Smooth muscle cell (in vitro differentiated cells): ENCODE measurements at regions not wholly inside any gene's neighbourhood (a gene's known extent, or its start where the extent isn't known, plus 50 kb on each side); places are given as distances from the start of the nearest gene placed in this dataset.
"Not testable (repeated sequence)": the region's sequence is repeated elsewhere in the genome, so short reads cannot be mapped to it uniquely, and the experiment has no call there.

Experiments used
- DNase-seq: peaks from one replicate; lab custom pipeline; 2025; ENCODE audit not compliant: unreplicated experiment; lab: John Stamatoyannopoulos, UW
- H2AFZ ChIP-seq: fragments of 200-600 bp; sonication (generic); 2 replicates; pipeline ENCODE4 v1.6.0; 2016; ENCODE audit warnings: antibody characterized with exemption, low read depth, mild to moderate bottlenecking
- H3F3A ChIP-seq: fragments of 200-600 bp; sonication (generic); 2 replicates; pipeline ENCODE4 v1.6.0; 2017; ENCODE audit warnings: antibody characterized with exemption, low read depth
- H3K27ac ChIP-seq: fragments of 200-600 bp; sonication (generic); 2 replicates; pipeline ENCODE4 v1.5.1; 2016; ENCODE audit warnings: low read depth, mild to moderate bottlenecking
- H3K27me3 ChIP-seq: fragments of 200-600 bp; sonication (generic); 2 replicates; pipeline ENCODE4 v1.6.1; 2016; ENCODE audit warnings: low read depth, mild to moderate bottlenecking
- H3K36me3 ChIP-seq: fragments of 200-600 bp; sonication (generic); 2 replicates; pipeline ENCODE4 v1.5.1; 2016; ENCODE audit warnings: low read depth
- H3K4me1 ChIP-seq: fragments of 200-600 bp; sonication (generic); 2 replicates; pipeline ENCODE4 v1.5.1; 2016; ENCODE audit warnings: low read depth
- H3K4me2 ChIP-seq: fragments of 200-600 bp; sonication (generic); 2 replicates; pipeline ENCODE4 v1.6.0; 2016; ENCODE audit warnings: mild to moderate bottlenecking
- H3K4me3 ChIP-seq: fragments of 200-600 bp; sonication (generic); 2 replicates; pipeline ENCODE4 v1.5.1; 2016; ENCODE audit warnings: mild to moderate bottlenecking
- H3K79me2 ChIP-seq: fragments of 200-600 bp; sonication (generic); 2 replicates; pipeline ENCODE4 v1.6.0; 2016; ENCODE audit warnings: low read depth, mild to moderate bottlenecking
- H3K9ac ChIP-seq: fragments of 200-600 bp; sonication (generic); 2 replicates; pipeline ENCODE4 v1.6.0; 2016; ENCODE audit warnings: low read depth
- H3K9me3 ChIP-seq: fragments of 200-600 bp; sonication (generic); replicated peaks from 2 replicates; pipeline ENCODE4 v1.5.1; 2016; ENCODE audit warnings: low read depth
- H4K20me1 ChIP-seq: fragments of 200-600 bp; sonication (generic); 2 replicates; pipeline ENCODE4 v1.6.0; 2016; ENCODE audit warnings: low read depth
- CTCF ChIP-seq: fragments of 200-600 bp; sonication (generic); IDR thresholded peaks from 2 replicates; pipeline ENCODE4 v1.5.1; 2017; ENCODE audit warnings: borderline replicate concordance, mild to moderate bottlenecking, antibody characterized with exemption; ENCODE audit not compliant: insufficient read depth, poor library complexity, severe bottlenecking
- whole genome bisulfite sequencing: methylation state at CpG from one replicate; pipeline ENCODE4 v1.1.7; 2016; ENCODE audit warnings: low lambda C conversion rate; 5-methylcytosine and 5-hydroxymethylcytosine counted together

GRCh38 chr14:97995531-97995930, 1198.3 kb downstream of the VRK1 start:
- no peaks in the 10 kb centered on the region for H3K9me3 ChIP-seq
- H3K9ac ChIP-seq = no peak overlapping the region
- no peak overlapping the region for H3K27ac ChIP-seq
- H3K79me2 ChIP-seq = no peaks in the 10 kb centered on the region
- H3K36me3 ChIP-seq = no peaks in the 10 kb centered on the region
- 92% methylated on average over 2 of the region's 2 CpGs for WGBS
- H3K4me1 ChIP-seq = no peaks in the 10 kb centered on the region
- peaks cover 5% of the 10 kb centered on the region for H3K27me3 ChIP-seq
- no peak for TF ChIP-seq CTCF
- H2AFZ ChIP-seq = no peak overlapping the region
- H3F3A ChIP-seq = no peaks in the 10 kb centered on the region
- H3K4me3 ChIP-seq = no peak overlapping the region
- no peaks in the 10 kb centered on the region for H4K20me1 ChIP-seq
- no peak for DNase-seq
- H3K4me2 ChIP-seq = no peak overlapping the region

GRCh38 chr14:98006008-98006407, 1208.8 kb downstream of the VRK1 start:
- H3K27me3 ChIP-seq = peaks cover 10% of the 10 kb centered on the region
- no peak overlapping the region for H2AFZ ChIP-seq
- H3K27ac ChIP-seq = no peak overlapping the region
- H3K9ac ChIP-seq = no peak overlapping the region
- H3K9me3 ChIP-seq = no peaks in the 10 kb centered on the region
- DNase-seq = no peak
- H3K4me3 ChIP-seq = no peak overlapping the region
- no peaks in the 10 kb centered on the region for H4K20me1 ChIP-seq
- no peaks in the 10 kb centered on the region for H3K36me3 ChIP-seq
- H3K79me2 ChIP-seq = no peaks in the 10 kb centered on the region
- H3K4me1 ChIP-seq = no peaks in the 10 kb centered on the region
- no peaks in the 10 kb centered on the region for H3F3A ChIP-seq
- no peak overlapping the region for H3K4me2 ChIP-seq
- WGBS = 96% methylated on average over 7 of the region's 7 CpGs
- no peak for TF ChIP-seq CTCF

- Histone ChIP-seq H2AFZ (no peak overlapping the region), H4K20me1 (no peaks in the 10 kb centered on the region), H3F3A (no peaks in the 10 kb centered on the region), H3K79me2 (no peaks in the 10 kb centered on the region), H3K4me3 (no peak overlapping the region), H3K4me1 (no peaks in the 10 kb centered on the region), H3K27ac (no peak overlapping the region), H3K27me3 (peaks cover 6% of the 10 kb centered on the region), H3K4me2 (no peak overlapping the region), H3K36me3 (no peaks in the 10 kb centered on the region), H3K9me3 (no peaks in the 10 kb centered on the region), H3K9ac (no peak overlapping the region)
- 89% methylated on average over 4 of the region's 4 CpGs for WGBS
- TF ChIP-seq CTCF = no peak
- no peak for DNase-seq
These were observed 1211.4 kb downstream of the VRK1 start for GRCh38 chr14:98008381-98009113.

GRCh38 chr14:98009177-98009576, 1212.0 kb downstream of the VRK1 start:
- not testable (repeated sequence) for H3K4me2 ChIP-seq, H2AFZ ChIP-seq, H3K9ac ChIP-seq, DNase-seq, H4K20me1 ChIP-seq, H3K79me2 ChIP-seq, H3K9me3 ChIP-seq, H3K4me3 ChIP-seq, H3K36me3 ChIP-seq, H3K27ac ChIP-seq, H3K27me3 ChIP-seq, H3K4me1 ChIP-seq, H3F3A ChIP-seq
- WGBS = 86% methylated on average over 3 of the region's 3 CpGs
